Endothelial cell of umbilical vein (primary cell): ENCODE measurements at regions not wholly inside any gene's neighbourhood (a gene's known extent, or its start where the extent isn't known, plus 50 kb on each side); places are given as distances from the start of the nearest gene placed in this dataset.

Experiments used
- BruUV-seq: library from RNA; stranded (reverse); fragments of 400-500 nt; replicated peaks from 2 replicates; lab custom pipeline; 2021; lab: Mats Ljungman, UMichigan
- CTCF ChIA-PET: fragments of 300-600, 350-600 bp; sonication (Branson Sonifier 250); formaldehyde crosslinking; loops from one replicate; lab custom pipeline; 2021; ENCODE audit warnings: antibody characterized with exemption, inconsistent platforms; lab: Charles Lee
- POLR2A ChIA-PET: fragments of 300-600, 350-600 bp; sonication (Branson Sonifier 250); formaldehyde crosslinking; loops from one replicate; lab custom pipeline; 2021; ENCODE audit warnings: antibody characterized with exemption, inconsistent platforms; lab: Charles Lee
- DNase-seq: peaks from one replicate; pipeline ENCODE4 v3.0.0-alpha.2; 2011; ENCODE audit warnings: low read depth, low spot score
- FAIRE-seq: peaks from 2 replicates; lab custom pipeline; 2011; peaks lifted over from hg19 to GRCh38; lab: Jason Lieb, UNC
- H2AFZ ChIP-seq: 2 replicates; pipeline ENCODE4 v1.6.0; 2012; ENCODE audit warnings: low read depth, low read length, control low read depth, inconsistent platforms
- H3K27ac ChIP-seq: 2 replicates; pipeline ENCODE4 v1.5.1; 2011; ENCODE audit warnings: low read depth, mild to moderate bottlenecking, control low read depth, low read length, moderate library complexity; ENCODE audit not compliant: insufficient read depth
- H3K27me3 ChIP-seq, 2 experiments: 2 replicates each; pipeline versions ENCODE4 v1.6.0 to v1.6.1; 2011; ENCODE audit warnings: low read length in 2 of 2, mixed read lengths in 1 of 2; ENCODE audit not compliant: control insufficient read depth in 2 of 2, insufficient read depth in 2 of 2
- H3K36me3 ChIP-seq, 2 experiments: 2 replicates in 1 of 2; 3 replicates in 1 of 2; pipeline ENCODE4 v1.5.1; 2011; ENCODE audit warnings: low read length in 2 of 2, mild to moderate bottlenecking in 1 of 2, moderate library complexity in 1 of 2; ENCODE audit not compliant: control insufficient read depth in 2 of 2, insufficient read depth in 2 of 2; ENCODE audit errors: extremely low read depth in 1 of 2
- H3K4me1 ChIP-seq: 3 replicates; pipeline ENCODE4 v1.5.1; 2011; ENCODE audit warnings: mild to moderate bottlenecking, low read length; ENCODE audit not compliant: control insufficient read depth, insufficient read depth; ENCODE audit errors: extremely low read depth
- H3K4me2 ChIP-seq: 2 replicates; pipeline ENCODE4 v1.6.1; 2011; ENCODE audit warnings: low read length, control low read depth, mixed read lengths; ENCODE audit not compliant: insufficient read depth
- H3K4me3 ChIP-seq, 3 experiments: fragments of 200-600 bp in 1 of 3; sonication (generic), shearing (Covaris generic) in 1 of 3; replicated peaks in 1 of 3; 2 replicates each; pipeline ENCODE4 v1.5.1; 2011 to 2016; ENCODE audit warnings: control low read depth in 3 of 3, low read length in 3 of 3, mild to moderate bottlenecking in 2 of 3, inconsistent platforms in 1 of 3, low read depth in 1 of 3, moderate library complexity in 1 of 3; ENCODE audit not compliant: insufficient read depth in 1 of 3
- H3K79me2 ChIP-seq: 2 replicates; pipeline ENCODE4 v1.6.0; 2012; ENCODE audit warnings: low read length, inconsistent platforms; ENCODE audit not compliant: control insufficient read depth, insufficient read depth
- H3K9ac ChIP-seq: replicated peaks from 2 replicates; pipeline ENCODE3; 2011; ENCODE audit warnings: low read length, control low read depth; ENCODE audit not compliant: insufficient read depth; ENCODE audit errors: extremely low read depth
- H3K9me1 ChIP-seq: replicated peaks from 3 replicates; pipeline ENCODE4 v1.6.0; 2011; ENCODE audit warnings: mild to moderate bottlenecking, low read length; ENCODE audit not compliant: control insufficient read depth, insufficient read depth; ENCODE audit errors: extremely low read depth
- H3K9me3 ChIP-seq: replicated peaks from 2 replicates; pipeline ENCODE4 v1.5.1; 2012; ENCODE audit warnings: low read length, inconsistent platforms; ENCODE audit not compliant: control insufficient read depth, insufficient read depth
- H4K20me1 ChIP-seq: replicated peaks from 2 replicates; pipeline ENCODE3; 2011; ENCODE audit warnings: mild to moderate bottlenecking, low read length; ENCODE audit not compliant: control insufficient read depth, insufficient read depth; ENCODE audit errors: extremely low read depth
- EZH2 ChIP-seq: IDR thresholded peaks from 2 replicates; pipeline ENCODE4 v1.6.1; 2012; ENCODE audit warnings: borderline replicate concordance, low read depth, mild to moderate bottlenecking, moderate library complexity, low read length, inconsistent platforms; ENCODE audit not compliant: severe bottlenecking
- FOS ChIP-seq: IDR thresholded peaks from 2 replicates; pipeline ENCODE4 v1.6.1; 2011; ENCODE audit warnings: mild to moderate bottlenecking, low read length, moderate library complexity, borderline replicate concordance; ENCODE audit not compliant: insufficient read depth
- GATA2 ChIP-seq: IDR thresholded peaks from 2 replicates; pipeline ENCODE4 v1.7.0; 2011; ENCODE audit warnings: low read depth, mild to moderate bottlenecking, moderate library complexity, mixed read lengths, low read length; ENCODE audit not compliant: insufficient read length, insufficient read depth
- JUN ChIP-seq: IDR thresholded peaks from 2 replicates; pipeline ENCODE4 v1.6.1; 2011; ENCODE audit warnings: borderline replicate concordance, low read depth; ENCODE audit not compliant: insufficient read length, insufficient read depth
- MYC ChIP-seq: IDR thresholded peaks from one replicate; pipeline ENCODE4 v1.6.1; 2011; ENCODE audit warnings: mild to moderate bottlenecking, low read depth, low read length
- POLR2A ChIP-seq: IDR thresholded peaks from 2 replicates; pipeline ENCODE4 v1.6.1; 2012; ENCODE audit warnings: low read depth, mild to moderate bottlenecking, control low read depth, low read length
- POLR2AphosphoS5 ChIP-seq: IDR thresholded peaks from 2 replicates; pipeline ENCODE4 v1.6.1; 2012; ENCODE audit warnings: low read depth, mild to moderate bottlenecking, control low read depth, low read length, moderate library complexity; ENCODE audit not compliant: insufficient read depth
- dilution Hi-C: fragments of 300-500 bp; cut with MboI; formaldehyde crosslinking; loops from one replicate; pipeline ENCODE4 v1.15.0; 2019; ENCODE audit warnings: low sequenced_read_pairs; ENCODE audit not compliant: extremely low pct_ligation_motif_present
- intact Hi-C: fragments of 100-400 bp; cut with micrococcal nuclease; formaldehyde crosslinking; loops from one replicate; pipeline ENCODE4 v1.10.0; 2022
- TF ChIP-seq, protein P1 (sequence below): IDR thresholded peaks from 2 replicates; pipeline ENCODE4 v1.6.1; 2011; ENCODE audit not compliant: insufficient read depth, insufficient read length
- TF ChIP-seq, protein P2 (sequence below), 2 donors: IDR thresholded peaks; 1 replicate in 1 of 2; 2 replicates in 1 of 2; pipeline ENCODE4 v1.5.1; 2011; ENCODE audit warnings: low read length in 2 of 2, mild to moderate bottlenecking in 2 of 2, moderate library complexity in 2 of 2, control low read depth in 1 of 2, inconsistent platforms in 1 of 2, low read depth in 1 of 2; ENCODE audit not compliant: insufficient read depth in 1 of 2; ENCODE audit errors: extremely low read depth in 1 of 2

- CTCF ChIA-PET = no interaction called here
- Histone ChIP-seq H3K4me1 (no peaks in the 10 kb centered on the region), H3K4me3 (no peak overlapping the region), H3K27me3 (no peaks in the 10 kb centered on the region), H3K27ac (no peak overlapping the region), H3K79me2 (no peaks in the 10 kb centered on the region), H3K9me3 (no peaks in the 10 kb centered on the region), H3K4me2 (no peak overlapping the region), H4K20me1 (no peaks in the 10 kb centered on the region), H3K9me1 (no peaks in the 10 kb centered on the region), H2AFZ (no peak overlapping the region), H3K36me3 (no peaks in the 10 kb centered on the region), H3K9ac (no peak overlapping the region)
- POLR2A ChIA-PET = no interaction called here
- dilution Hi-C loops (no loop called here), intact Hi-C loops (no loop called here)
- no peak for FAIRE-seq
- no TSS peak for BruUV-seq
- TF ChIP-seq POLR2AphosphoS5 (no peak), FOS (no peak), GATA2 (no peak), POLR2A (no peak), EZH2 (no peak), MYC (no peak), JUN (no peak)
- TF ChIP-seq, protein P1, sequence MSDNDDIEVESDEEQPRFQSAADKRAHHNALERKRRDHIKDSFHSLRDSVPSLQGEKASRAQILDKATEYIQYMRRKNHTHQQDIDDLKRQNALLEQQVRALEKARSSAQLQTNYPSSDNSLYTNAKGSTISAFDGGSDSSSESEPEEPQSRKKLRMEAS = no peak
- TF ChIP-seq, protein P2, sequence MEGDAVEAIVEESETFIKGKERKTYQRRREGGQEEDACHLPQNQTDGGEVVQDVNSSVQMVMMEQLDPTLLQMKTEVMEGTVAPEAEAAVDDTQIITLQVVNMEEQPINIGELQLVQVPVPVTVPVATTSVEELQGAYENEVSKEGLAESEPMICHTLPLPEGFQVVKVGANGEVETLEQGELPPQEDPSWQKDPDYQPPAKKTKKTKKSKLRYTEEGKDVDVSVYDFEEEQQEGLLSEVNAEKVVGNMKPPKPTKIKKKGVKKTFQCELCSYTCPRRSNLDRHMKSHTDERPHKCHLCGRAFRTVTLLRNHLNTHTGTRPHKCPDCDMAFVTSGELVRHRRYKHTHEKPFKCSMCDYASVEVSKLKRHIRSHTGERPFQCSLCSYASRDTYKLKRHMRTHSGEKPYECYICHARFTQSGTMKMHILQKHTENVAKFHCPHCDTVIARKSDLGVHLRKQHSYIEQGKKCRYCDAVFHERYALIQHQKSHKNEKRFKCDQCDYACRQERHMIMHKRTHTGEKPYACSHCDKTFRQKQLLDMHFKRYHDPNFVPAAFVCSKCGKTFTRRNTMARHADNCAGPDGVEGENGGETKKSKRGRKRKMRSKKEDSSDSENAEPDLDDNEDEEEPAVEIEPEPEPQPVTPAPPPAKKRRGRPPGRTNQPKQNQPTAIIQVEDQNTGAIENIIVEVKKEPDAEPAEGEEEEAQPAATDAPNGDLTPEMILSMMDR (IDR thresholded peaks at IDR 0.05; ENCODE audit: extremely low read depth in 1 of 2, insufficient read depth in 1 of 2, low read depth in 1 of 2, low read length in 2 of 2) = no peak
- no peak for DNase-seq
Measured at GRCh38 chr5:57576317-57576716, 93.7 kb upstream of the ACTBL2 start.
